ENCODE measurements at regions not wholly inside any gene's neighbourhood (a gene's known extent, or its start where the extent isn't known, plus 50 kb on each side); places are given as distances from the start of the nearest gene placed in this dataset.
"Not testable (repeated sequence)": the region's sequence is repeated elsewhere in the genome, so short reads cannot be mapped to it uniquely, and the experiment has no call there.

DNA sequence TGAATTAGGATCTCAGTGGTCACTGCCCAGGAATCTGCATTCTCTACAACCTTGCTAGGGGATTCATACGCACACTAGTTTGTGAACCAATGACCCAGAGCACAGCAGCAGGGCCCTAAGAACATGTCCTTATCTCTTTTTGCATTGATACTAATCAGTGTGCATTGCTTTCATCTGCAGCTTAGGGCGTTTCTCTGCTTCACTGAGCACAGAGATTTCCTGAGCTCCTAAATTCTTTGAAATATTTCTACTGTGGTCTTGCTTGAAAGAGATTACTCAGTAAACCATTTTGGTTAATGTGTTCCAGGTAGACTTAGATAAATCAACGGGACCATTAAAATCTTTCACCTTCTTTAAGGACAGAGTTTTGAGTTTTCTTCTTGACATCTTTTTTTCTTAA lies 351.3 kb upstream of the KITLG start:
- DNase-seq = no peak

- DNase-seq = no peak
Measured at GRCh38 chr12:88925454-88925853, 345.2 kb upstream of the KITLG start.

DNA sequence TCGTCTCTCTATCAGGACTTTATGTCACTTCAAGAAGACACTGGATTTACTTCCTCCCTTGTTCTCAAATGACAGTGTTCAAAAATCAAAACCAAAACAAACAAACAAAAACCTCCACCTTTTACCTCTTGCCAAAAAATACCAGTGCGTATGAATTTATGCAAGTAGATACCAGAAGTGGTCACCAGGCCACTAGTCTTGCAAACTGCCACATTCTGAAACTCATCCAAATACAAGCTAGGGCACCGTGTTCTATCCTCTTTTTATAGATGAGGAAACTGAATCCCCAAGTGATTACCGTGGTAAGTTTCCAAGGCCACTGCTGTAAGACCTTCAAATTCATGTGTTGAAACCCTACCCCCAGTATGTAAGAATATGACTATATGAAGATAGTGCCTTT lies 343.9 kb upstream of the KITLG start:
- no peak for DNase-seq

GRCh38 chr12:88923631-88924030 lies 343.4 kb upstream of the KITLG start:
- no peak for DNase-seq

DNA sequence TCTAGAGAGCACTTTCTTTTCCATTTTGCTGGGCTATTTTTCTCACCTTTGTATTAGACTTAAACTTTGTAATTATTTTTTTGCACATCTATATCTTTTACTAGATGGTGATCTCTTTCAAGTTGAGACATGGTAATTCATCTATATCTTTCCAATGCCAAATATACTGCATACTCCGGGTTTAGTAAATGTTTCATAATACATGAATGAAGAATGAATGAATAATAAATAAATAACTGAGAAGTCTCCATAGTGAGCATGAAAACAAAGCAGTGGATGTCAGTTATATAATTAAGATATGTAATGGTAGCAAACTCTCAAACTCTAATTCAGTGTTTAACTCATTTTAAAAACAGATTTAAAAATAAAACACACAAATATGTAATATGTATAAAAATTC lies 342.5 kb upstream of the KITLG start:
- DNase-seq = no peak

- no peak for DNase-seq
Measured at GRCh38 chr12:88921890-88922532, 341.7 kb upstream of the KITLG start.

GRCh38 chr12:88921434-88921833 lies 341.2 kb upstream of the KITLG start:
- no peak for DNase-seq

- DNase-seq = no peak
Measured at GRCh38 chr12:88918161-88918560, 337.9 kb upstream of the KITLG start.

DNA sequence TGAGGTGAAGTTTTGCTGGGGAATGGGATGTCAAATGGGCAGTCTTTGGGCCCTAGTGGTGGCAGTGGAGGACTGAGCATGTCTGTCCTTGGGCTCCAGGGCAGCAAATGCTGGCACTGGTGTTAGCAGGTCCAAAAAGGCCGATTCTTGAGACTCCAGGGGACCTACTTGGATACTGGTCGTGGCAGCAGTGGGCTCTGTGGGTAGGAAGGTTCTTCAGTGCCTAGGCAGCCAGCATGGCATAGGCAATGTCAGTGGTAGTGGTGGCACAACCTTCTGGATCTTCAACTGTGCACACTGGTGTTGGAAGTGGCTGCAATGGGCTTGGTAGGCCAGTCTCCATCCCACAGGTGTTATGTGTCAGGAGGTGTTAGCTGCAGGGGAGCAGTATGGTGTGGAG lies 334.7 kb upstream of the KITLG start:
- no peak for DNase-seq

DNA sequence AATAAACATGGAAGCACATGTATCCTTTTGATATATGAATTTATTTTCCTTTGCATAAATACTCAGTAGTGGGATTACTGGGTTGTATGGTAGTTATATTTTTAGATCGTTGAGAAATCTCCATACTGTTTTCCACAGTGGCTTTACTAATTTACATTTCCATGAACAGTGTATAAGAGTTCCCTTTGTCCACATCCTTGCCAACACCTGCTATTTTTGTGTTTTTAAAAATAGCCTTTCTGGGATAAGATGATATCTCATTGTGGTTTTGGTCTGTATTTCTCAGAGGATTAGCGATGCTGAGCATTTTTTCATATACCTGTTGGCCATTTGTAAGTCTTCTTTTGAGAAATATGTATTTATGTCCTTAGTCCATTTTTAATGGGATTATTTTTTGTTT lies 329.2 kb upstream of the KITLG start:
- DNase-seq = no peak

DNA sequence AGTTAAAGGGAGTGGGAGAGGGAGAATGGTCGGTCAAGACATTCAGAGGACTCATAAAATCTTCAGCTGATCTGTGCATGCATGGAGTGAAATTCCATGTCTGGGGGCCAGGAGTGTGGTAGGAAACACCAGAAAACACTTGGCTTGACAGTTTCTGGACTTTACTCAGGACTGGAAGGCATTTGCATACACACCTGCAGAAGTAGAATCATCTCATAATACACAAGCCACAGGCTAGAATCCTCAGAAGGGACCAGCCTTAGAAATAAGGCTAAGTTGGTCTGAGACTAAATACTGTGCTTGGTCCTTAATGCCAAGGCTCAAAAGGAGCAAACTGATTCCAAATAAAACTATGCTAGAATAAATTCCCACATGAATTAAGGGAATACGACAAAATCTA lies 328.1 kb upstream of the KITLG start:
- DNase-seq = no peak

DNA sequence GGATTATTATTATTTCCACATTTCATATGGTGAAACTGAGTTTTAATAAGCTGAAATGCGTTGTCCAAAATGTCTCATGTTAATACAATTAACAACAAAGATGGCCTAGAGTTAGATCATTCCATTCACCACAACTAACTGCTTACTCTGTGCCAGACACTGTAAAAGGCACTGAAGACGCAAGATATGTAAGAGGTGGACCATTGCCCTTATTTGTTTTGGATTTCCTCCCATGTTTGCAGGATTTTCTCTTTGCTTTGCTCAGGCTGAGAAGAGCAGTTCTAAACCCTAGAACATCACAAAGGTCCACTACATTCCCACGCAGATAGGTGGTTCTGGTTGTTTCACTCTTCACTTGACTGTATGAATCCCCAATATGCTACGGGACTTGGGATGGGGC lies 324.4 kb upstream of the KITLG start:
- no peak for DNase-seq

- no peak for DNase-seq
Measured at GRCh38 chr12:88903333-88903732, 323.1 kb upstream of the KITLG start.

GRCh38 chr12:88897723-88898122 lies 317.5 kb upstream of the KITLG start:
- no peak for DNase-seq

GRCh38 chr12:88896958-88897357 lies 316.7 kb upstream of the KITLG start:
- DNase-seq = no peak

GRCh38 chr12:88895634-88896033 lies 315.4 kb upstream of the KITLG start:
- DNase-seq = no peak

DNA sequence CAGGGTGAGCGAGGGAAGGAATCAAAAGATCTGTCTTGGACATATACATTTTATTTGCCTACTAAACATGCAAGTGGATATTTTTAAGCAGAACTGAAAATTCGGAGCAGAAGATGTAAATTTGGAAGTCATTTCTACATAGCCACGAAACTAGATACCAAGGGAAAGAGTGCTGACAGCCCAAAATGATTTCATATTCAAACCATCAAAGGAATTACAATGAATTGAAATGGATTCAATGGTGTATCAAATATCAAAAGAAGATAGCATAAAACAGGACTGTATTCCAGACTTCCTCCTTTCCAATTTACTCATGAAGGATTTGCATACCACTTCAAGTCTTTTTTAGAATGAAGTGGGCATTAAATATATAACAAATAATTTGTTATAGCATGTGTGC lies 313.5 kb upstream of the KITLG start:
- DNase-seq = no peak

DNA sequence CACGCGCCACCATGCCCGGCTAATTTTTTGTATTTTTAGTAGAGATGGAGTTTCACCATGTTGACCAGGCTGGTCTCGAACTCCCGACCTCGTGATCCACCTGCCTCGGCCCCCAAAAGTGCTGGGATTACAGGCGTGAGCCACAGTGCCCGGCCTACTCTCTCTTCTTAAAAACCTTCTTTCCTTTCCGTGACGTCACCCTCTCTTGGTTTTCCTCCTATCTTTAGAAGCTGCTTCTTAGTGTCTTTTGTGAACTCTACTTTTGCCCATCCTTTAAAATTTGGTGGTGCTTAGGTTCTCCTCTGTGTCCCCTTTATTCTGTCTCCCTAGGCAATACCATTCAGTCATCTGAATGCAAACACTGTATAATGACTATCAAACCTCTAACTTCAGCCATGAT lies 311.2 kb upstream of the KITLG start:
- DNase-seq = not testable (repeated sequence)

DNA sequence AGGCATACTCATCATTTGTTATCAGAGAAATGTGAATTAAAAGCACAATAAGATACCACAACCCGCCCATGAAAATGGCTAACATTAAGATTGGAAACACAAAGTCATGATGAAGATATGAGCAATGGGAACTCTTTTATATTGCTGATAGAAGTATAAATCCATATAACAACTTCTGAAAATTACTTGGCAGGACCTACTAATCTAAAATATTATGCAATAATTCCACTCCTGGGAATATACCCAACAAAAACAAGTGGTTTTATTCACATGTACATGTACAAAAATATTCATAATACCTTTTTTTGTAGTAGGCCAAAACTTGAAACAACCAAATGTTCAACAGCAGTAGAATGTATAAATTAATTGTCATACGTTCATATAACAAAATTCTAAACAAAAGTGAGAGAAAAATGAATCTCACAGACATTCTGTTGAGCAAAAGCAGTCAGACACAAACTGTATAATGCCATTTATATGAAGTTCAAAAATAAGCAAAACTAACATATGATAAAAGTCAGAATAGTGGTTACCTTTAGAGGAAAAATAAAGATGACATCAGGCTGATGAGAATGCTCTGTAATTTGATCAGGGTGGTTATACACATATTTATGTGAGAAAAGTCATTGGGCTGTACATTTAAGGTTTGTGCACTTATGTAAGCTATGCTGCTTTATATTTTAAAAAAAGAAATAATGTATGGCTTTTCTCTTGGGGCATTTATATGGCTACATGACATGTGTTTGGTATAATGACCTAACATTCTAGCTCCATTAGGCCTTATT lies 309.2 kb upstream of the KITLG start:
- no peak for DNase-seq

DNA sequence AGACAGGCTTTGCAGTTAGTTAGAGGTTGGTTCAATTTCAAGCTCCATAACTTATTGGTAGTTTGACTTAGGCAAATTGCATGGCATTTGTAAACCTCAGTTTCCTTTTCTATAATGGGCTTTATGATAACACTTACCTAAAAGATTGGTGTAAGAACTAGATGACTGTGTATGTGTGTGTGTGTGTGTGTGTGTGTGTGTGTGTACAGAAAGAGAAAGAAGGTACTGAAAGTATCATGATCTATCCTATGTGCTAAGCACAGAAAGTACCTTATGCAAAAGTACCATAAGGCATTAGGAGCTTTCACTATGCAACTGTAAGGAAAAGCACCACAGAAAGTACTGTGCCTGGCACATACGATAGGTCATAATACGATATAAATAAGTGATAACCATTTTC lies 304.3 kb upstream of the KITLG start:
- DNase-seq = no peak

DNA sequence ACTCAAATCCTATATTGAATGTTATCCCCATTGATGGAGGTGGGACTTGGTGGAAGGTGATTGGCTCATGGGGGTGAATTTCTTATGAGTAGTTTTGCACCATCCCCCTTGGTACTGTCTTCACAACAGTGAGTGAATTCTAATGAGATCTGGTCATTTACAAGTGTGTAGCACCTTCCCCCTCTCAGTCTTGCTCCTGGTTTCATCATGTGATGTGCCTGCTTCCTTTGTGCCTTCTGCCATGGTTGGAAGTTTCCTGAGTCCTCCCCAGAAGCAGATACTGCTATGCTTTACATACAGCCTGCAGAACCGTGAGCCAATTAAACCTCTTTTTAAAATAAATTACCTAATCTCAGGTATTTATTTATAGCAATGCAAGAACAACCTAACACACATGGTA lies 302.4 kb upstream of the KITLG start:
- no peak for DNase-seq

GRCh38 chr12:88880051-88880450 lies 299.8 kb upstream of the KITLG start:
- no peak for DNase-seq

GRCh38 chr12:88878295-88878694 lies 298.0 kb upstream of the KITLG start:
- no peak for DNase-seq

DNA sequence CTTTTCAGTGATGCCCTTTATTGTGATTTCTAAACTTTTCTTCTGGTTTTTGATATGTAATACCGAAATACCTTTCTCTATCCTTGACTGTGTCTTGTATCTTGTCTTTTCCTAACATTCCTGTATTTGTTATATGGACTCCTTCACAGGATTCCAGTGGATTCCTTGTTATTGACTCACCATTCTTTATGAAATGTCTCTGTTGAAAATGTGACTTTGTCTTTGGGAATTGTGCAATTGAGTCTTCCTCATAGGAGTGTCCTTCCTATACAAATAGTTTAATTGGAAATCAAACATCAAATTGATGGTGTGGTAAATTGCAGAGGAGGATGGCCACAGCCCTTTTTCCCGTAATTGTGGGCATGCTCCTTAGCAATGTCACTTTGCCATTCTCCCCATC lies 296.6 kb upstream of the KITLG start:
- DNase-seq = no peak
